Gastrocnemius medialis (tissue), 4 donors: ENCODE measurements at regions not wholly inside any gene's neighbourhood (a gene's known extent, or its start where the extent isn't known, plus 50 kb on each side); places are given as distances from the start of the nearest gene placed in this dataset.

ENCODE experiments used
- ATAC-seq, 2 donors: fragments of 150-250 bp; one replicate each; pipeline ENCODE4 v1.9.1; 2016
- DNase-seq, 2 donors: peaks; one replicate each; pipeline ENCODE4 v3.0.0-alpha.2; 2019
- H3K27ac ChIP-seq, 4 donors: fragments of 200-600 bp; sonication (generic); 1 replicate in 1 of 4; 2 replicates in 3 of 4; pipeline ENCODE4 v1.5.1; 2016 to 2018; ENCODE audit warnings: mild to moderate bottlenecking in 2 of 4, moderate library complexity in 1 of 4
- H3K27me3 ChIP-seq, 3 donors: fragments of 200-600 bp; sonication (generic) in 2 of 3; 1 replicate in 1 of 3; 2 replicates in 2 of 3; pipeline versions ENCODE4 v1.5.1 to v1.6.0; 2016 to 2019; ENCODE audit warnings: mild to moderate bottlenecking in 1 of 3, moderate library complexity in 1 of 3
- H3K36me3 ChIP-seq, 2 donors: fragments of 200-600 bp; sonication (generic) in 1 of 2; one replicate each; pipeline ENCODE4 v1.5.1; 2017 to 2018
- H3K4me1 ChIP-seq, 2 donors: fragments of 200-600 bp; sonication (generic) in 1 of 2; one replicate each; pipeline ENCODE4 v1.5.1; 2016 to 2017; ENCODE audit warnings: mild to moderate bottlenecking in 2 of 2
- H3K4me3 ChIP-seq, 4 donors: fragments of 200-600 bp; sonication (generic) in 3 of 4; 1 replicate in 1 of 4; 2 replicates in 3 of 4; pipeline ENCODE4 v1.5.1; 2016 to 2019; ENCODE audit warnings: mild to moderate bottlenecking in 2 of 4
- H3K9me3 ChIP-seq, 3 donors: fragments of 200-600 bp; sonication (generic) in 2 of 3; 1 replicate in 1 of 3; 2 replicates in 2 of 3; pipeline ENCODE4 v1.5.1; 2016 to 2019
- POLR2A ChIP-seq, 2 donors: fragments of 450-650 bp; IDR thresholded peaks; one replicate each; pipeline ENCODE4 v1.6.1; 2017; ENCODE audit warnings: antibody characterized with exemption in 2 of 2, mild to moderate bottlenecking in 2 of 2, moderate library complexity in 2 of 2
- in situ Hi-C, 4 donors: fragments of 200-750 bp; cut with MboI; loops; one replicate each; pipeline versions ENCODE4 v1.15.0 to v1.8.0; 2017; ENCODE audit warnings: low sequenced_read_pairs in 4 of 4
- intact Hi-C: fragments of 100-400 bp; cut with DNase I; formaldehyde crosslinking; loops from one replicate; pipeline ENCODE4 v1.15.1; 2023; ENCODE audit warnings: low total_unique reads
- TF ChIP-seq, protein P1 (sequence below), 5 experiments: fragments of 450-650 bp in 3 of 5; fragments of 200-600 bp in 2 of 5; sonication (generic) in 2 of 5; IDR thresholded peaks in 4 of 5; conservative IDR thresholded peaks in 1 of 5; 1 replicate in 4 of 5; 2 replicates in 1 of 5; pipeline ENCODE4 v1.5.1; 2016 to 2019; ENCODE audit warnings: antibody characterized with exemption in 5 of 5, mild to moderate bottlenecking in 3 of 5, moderate library complexity in 3 of 5

DNA sequence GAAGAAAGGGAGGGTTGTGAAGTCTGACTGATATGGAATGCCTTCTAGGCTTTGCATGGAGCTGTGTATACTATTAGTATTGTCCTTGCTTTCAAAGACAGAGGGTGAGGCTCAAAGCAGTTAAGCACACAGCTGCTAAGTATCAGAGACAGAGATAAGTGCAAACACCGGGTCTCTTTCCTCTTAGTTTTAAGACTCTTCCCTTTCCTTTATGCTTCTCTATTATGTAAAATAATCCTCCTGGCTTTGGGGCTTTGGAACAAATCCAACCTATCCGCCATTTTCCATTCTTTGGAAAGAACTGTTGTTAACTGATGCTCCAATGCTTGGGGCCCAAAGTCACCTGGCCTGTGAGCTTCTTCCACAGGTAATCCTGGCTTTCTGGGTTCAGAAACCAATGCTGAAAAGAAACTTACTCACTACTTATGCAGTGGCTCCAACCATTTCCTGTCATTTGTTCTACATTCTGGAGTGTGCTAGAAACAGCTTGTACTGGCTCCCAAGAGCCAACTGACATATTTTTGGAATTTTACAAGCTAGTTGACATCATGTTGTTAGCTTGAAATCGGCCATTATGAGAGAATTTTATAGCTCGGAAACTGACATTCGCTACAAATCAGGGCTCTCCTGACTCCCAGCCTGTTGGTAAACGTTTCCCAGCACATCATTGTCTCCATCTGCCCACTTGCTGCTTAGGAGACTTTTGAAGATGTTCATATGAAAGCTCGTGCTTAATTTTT, 67.5 kb downstream of the DNTTIP2 start:
- in situ Hi-C loops (loop anchor here in 3 of 4 donors (10.0 kb wide), 3 partner anchors 177 to 367 kb away; partner anchors contain the start of gene FNBP1L (in 1 of the 3)), intact Hi-C loops (loop anchor here (5.0 kb wide), 1 partner anchor 374 kb away; no protein-coding TSS in a partner anchor)
- peak overlapping the region; percentile 1 to 49 (median 18) for H3K27ac ChIP-seq
- H3K27me3 ChIP-seq: no peaks in the 10 kb centered on the region
- no peak for ATAC-seq
- no peak for TF ChIP-seq POLR2A (IDR thresholded peaks at IDR 0.05)
- TF ChIP-seq, protein P1, sequence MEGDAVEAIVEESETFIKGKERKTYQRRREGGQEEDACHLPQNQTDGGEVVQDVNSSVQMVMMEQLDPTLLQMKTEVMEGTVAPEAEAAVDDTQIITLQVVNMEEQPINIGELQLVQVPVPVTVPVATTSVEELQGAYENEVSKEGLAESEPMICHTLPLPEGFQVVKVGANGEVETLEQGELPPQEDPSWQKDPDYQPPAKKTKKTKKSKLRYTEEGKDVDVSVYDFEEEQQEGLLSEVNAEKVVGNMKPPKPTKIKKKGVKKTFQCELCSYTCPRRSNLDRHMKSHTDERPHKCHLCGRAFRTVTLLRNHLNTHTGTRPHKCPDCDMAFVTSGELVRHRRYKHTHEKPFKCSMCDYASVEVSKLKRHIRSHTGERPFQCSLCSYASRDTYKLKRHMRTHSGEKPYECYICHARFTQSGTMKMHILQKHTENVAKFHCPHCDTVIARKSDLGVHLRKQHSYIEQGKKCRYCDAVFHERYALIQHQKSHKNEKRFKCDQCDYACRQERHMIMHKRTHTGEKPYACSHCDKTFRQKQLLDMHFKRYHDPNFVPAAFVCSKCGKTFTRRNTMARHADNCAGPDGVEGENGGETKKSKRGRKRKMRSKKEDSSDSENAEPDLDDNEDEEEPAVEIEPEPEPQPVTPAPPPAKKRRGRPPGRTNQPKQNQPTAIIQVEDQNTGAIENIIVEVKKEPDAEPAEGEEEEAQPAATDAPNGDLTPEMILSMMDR (IDR thresholded peaks at IDR 0.05 in 4 of 5, conservative IDR thresholded peaks at IDR 0.05 in 1 of 5): no peak
- no peaks in the 10 kb centered on the region for H3K36me3 ChIP-seq
- H3K4me3 ChIP-seq: no peak overlapping the region
- peaks cover 0 to 3% of the 10 kb centered on the region in 2 donors for H3K4me1 ChIP-seq
- DNase-seq: no peak
- H3K9me3 ChIP-seq: no peaks in the 10 kb centered on the region

GRCh38 chr1:93810316-93810715, 68.7 kb downstream of the DNTTIP2 start:
- H3K4me3 ChIP-seq: no peak overlapping the region
- in situ Hi-C loops: loop anchor here in 3 of 4 donors (10.0 kb wide), 3 partner anchors 176 to 366 kb away; partner anchors contain the start of gene FNBP1L (in 1 of the 3)
- intact Hi-C loops: loop anchor here (5.0 kb wide), 1 partner anchor 373 kb away; no protein-coding TSS in a partner anchor
- no peak overlapping the region for H3K27ac ChIP-seq
- no peak for TF ChIP-seq POLR2A (IDR thresholded peaks at IDR 0.05)
- TF ChIP-seq, protein P1 (IDR thresholded peaks at IDR 0.05 in 4 of 5, conservative IDR thresholded peaks at IDR 0.05 in 1 of 5): no peak
- no peaks in the 10 kb centered on the region for H3K27me3 ChIP-seq
- DNase-seq: no peak
- peaks cover 0 to 3% of the 10 kb centered on the region in 2 donors for H3K4me1 ChIP-seq
- H3K36me3 ChIP-seq: no peaks in the 10 kb centered on the region
- ATAC-seq: no peak
- H3K9me3 ChIP-seq: no peaks in the 10 kb centered on the region

GRCh38 chr1:93808871-93809270, 70.1 kb downstream of the DNTTIP2 start:
- peaks cover 3 to 5% of the 10 kb centered on the region in 2 donors for H3K4me1 ChIP-seq
- H3K36me3 ChIP-seq: no peaks in the 10 kb centered on the region
- no peaks in the 10 kb centered on the region for H3K27me3 ChIP-seq
- no peak overlapping the region for H3K27ac ChIP-seq
- no peak for DNase-seq
- H3K9me3 ChIP-seq: no peaks in the 10 kb centered on the region
- H3K4me3 ChIP-seq: no peak overlapping the region
- in situ Hi-C loops (no loop called here), intact Hi-C loops (no loop called here)
- TF ChIP-seq, protein P1 (IDR thresholded peaks at IDR 0.05 in 4 of 5, conservative IDR thresholded peaks at IDR 0.05 in 1 of 5): no peak
- TF ChIP-seq POLR2A (IDR thresholded peaks at IDR 0.05): no peak
- ATAC-seq: no peak

GRCh38 chr1:93807311-93807930, 71.6 kb downstream of the DNTTIP2 start:
- ATAC-seq (no peak), DNase-seq (no peak)
- Histone ChIP-seq H3K27me3 (no peaks in the 10 kb centered on the region), H3K36me3 (no peaks in the 10 kb centered on the region), H3K9me3 (no peaks in the 10 kb centered on the region), H3K27ac (no peak overlapping the region), H3K4me3 (no peak overlapping the region), H3K4me1 (peaks cover 3 to 5% of the 10 kb centered on the region in 2 donors)
- in situ Hi-C loops: no loop called here
- intact Hi-C loops: no loop called here
- TF ChIP-seq POLR2A (IDR thresholded peaks at IDR 0.05): no peak
- TF ChIP-seq, protein P1 (IDR thresholded peaks at IDR 0.05 in 4 of 5, conservative IDR thresholded peaks at IDR 0.05 in 1 of 5): no peak
